GM12878 (cell line): ENCODE measurements at regions not wholly inside any gene's neighbourhood (a gene's known extent, or its start where the extent isn't known, plus 50 kb on each side); places are given as distances from the start of the nearest gene placed in this dataset.

Experiments
- ATAC-seq: fragments of 200-7000 bp; cut with Tn5 transposase; 3 replicates; pipeline ENCODE4 v1.9.1; 2020; ENCODE audit warnings: mild to moderate bottlenecking, moderate library complexity
- BruUV-seq: library from RNA; stranded (reverse); fragments of 400-500 nt; replicated peaks from 2 replicates; lab custom pipeline; 2021; lab: Mats Ljungman, UMichigan
- CTCF ChIA-PET: fragments of 300-600 bp; sonication (Branson Sonifier 250); formaldehyde crosslinking; extraction: SDS; loops from one replicate; lab custom pipeline; 2021; ENCODE audit warnings: inconsistent platforms; lab: Yijun Ruan, JAX
- POLR2A ChIA-PET: fragments of 350-600 bp; formaldehyde crosslinking; extraction: SDS; loops from one replicate; lab custom pipeline; 2021; ENCODE audit warnings: inconsistent platforms; lab: Charles Lee
- RAD21 ChIA-PET: fragments of 300-600 bp; sonication (Branson Sonifier 250); formaldehyde crosslinking; loops from one replicate; lab custom pipeline; 2023; ENCODE audit warnings: antibody characterized with exemption; ENCODE audit not compliant: unreplicated experiment; lab: Charles Lee
- SMC1A ChIA-PET: fragments of 300-600 bp; sonication (Branson Sonifier 250); formaldehyde crosslinking; loops from one replicate; lab custom pipeline; 2023; ENCODE audit not compliant: unreplicated experiment, uncharacterized antibody; lab: Charles Lee
- DNase-seq: peaks from one replicate; pipeline ENCODE4 v3.0.0-alpha.2; 2011; ENCODE audit warnings: low read depth, low spot score
- FAIRE-seq: peaks from 3 replicates; lab custom pipeline; 2011; peaks lifted over from hg19 to GRCh38; lab: Jason Lieb, UNC
- H2AFZ ChIP-seq: 2 replicates; pipeline ENCODE4 v1.6.0; 2011; ENCODE audit warnings: low read depth, low read length, control low read depth; ENCODE audit not compliant: control insufficient read depth
- H3K27ac ChIP-seq: 2 replicates; pipeline ENCODE4 v1.5.1; 2011; ENCODE audit warnings: control low read depth; ENCODE audit not compliant: control insufficient read depth, insufficient read depth
- H3K27me3 ChIP-seq, 2 experiments: replicated peaks in 1 of 2; 2 replicates each; pipeline versions ENCODE4 v1.6.0 to v1.6.1; 2011; ENCODE audit warnings: low read length in 1 of 2; ENCODE audit not compliant: control insufficient read depth in 2 of 2, insufficient read depth in 2 of 2
- H3K36me3 ChIP-seq, 2 experiments: 2 replicates each; pipeline ENCODE4 v1.5.1; 2011; ENCODE audit warnings: low read length in 1 of 2; ENCODE audit not compliant: control insufficient read depth in 2 of 2, insufficient read depth in 2 of 2
- H3K4me1 ChIP-seq: 2 replicates; pipeline ENCODE4 v1.6.1; 2011; ENCODE audit warnings: mild to moderate bottlenecking, low read length, moderate library complexity, mixed read lengths; ENCODE audit not compliant: control insufficient read depth, insufficient read depth
- H3K4me2 ChIP-seq: 2 replicates; pipeline ENCODE4 v1.6.0; 2011; ENCODE audit warnings: control low read depth; ENCODE audit not compliant: control insufficient read depth, insufficient read depth
- H3K4me3 ChIP-seq: fragments of 200-600 bp; sonication (generic); 2 replicates; pipeline ENCODE4 v1.5.1; 2016
- H3K79me2 ChIP-seq: 2 replicates; pipeline ENCODE4 v1.6.0; 2011; ENCODE audit warnings: low read length; ENCODE audit not compliant: control insufficient read depth, insufficient read depth
- H3K9ac ChIP-seq: 2 replicates; pipeline ENCODE4 v1.8.0; 2011; ENCODE audit warnings: low read length, control low read depth, mixed read lengths; ENCODE audit not compliant: control insufficient read depth, insufficient read depth
- H3K9me3 ChIP-seq: replicated peaks from 3 replicates; pipeline ENCODE4 v1.5.1; 2011; ENCODE audit warnings: mild to moderate bottlenecking, low read length; ENCODE audit not compliant: control insufficient read depth, insufficient read depth
- H4K20me1 ChIP-seq: 2 replicates; pipeline ENCODE4 v1.6.0; 2011; ENCODE audit not compliant: control insufficient read depth, insufficient read depth
- ATF2 ChIP-seq: IDR thresholded peaks from 2 replicates; pipeline ENCODE4 v1.6.1; 2012; ENCODE audit warnings: low read length, inconsistent platforms
- BACH1 ChIP-seq: fragments of 450-650 bp; IDR thresholded peaks from 2 replicates; pipeline ENCODE4 v1.6.1; 2017; ENCODE audit warnings: mild to moderate bottlenecking, borderline replicate concordance
- CBX5 ChIP-seq: sonication (generic); IDR thresholded peaks from 2 replicates; pipeline ENCODE4 v1.6.1; 2016; ENCODE audit warnings: low read depth, moderate library complexity, mild to moderate bottlenecking, inconsistent platforms
- CEBPB ChIP-seq, 2 experiments: fragments of 150-350 bp in 1 of 2; IDR thresholded peaks; 2 replicates each; pipeline ENCODE4 v1.6.1; 2012 to 2014; ENCODE audit warnings: low read depth in 2 of 2, low read length in 2 of 2, borderline replicate concordance in 1 of 2, inconsistent platforms in 1 of 2
- CREB1 ChIP-seq: IDR thresholded peaks from 2 replicates; pipeline ENCODE4 v1.6.1; 2012; ENCODE audit warnings: low read depth, mild to moderate bottlenecking, inconsistent platforms
- HCFC1 ChIP-seq: fragments of 150-350 bp; IDR thresholded peaks from 2 replicates; pipeline ENCODE4 v1.6.1; 2014; ENCODE audit warnings: low read length
- PBX3 ChIP-seq: IDR thresholded peaks from 2 replicates; pipeline ENCODE4 v1.6.1; 2011; ENCODE audit warnings: mild to moderate bottlenecking, low read depth, low read length, moderate library complexity; ENCODE audit not compliant: insufficient replicate concordance
- POLR2A ChIP-seq: IDR thresholded peaks from 2 replicates; pipeline ENCODE4 v1.6.1; 2011; ENCODE audit warnings: low read depth, mild to moderate bottlenecking, low read length
- RAD21 ChIP-seq: IDR thresholded peaks from 2 replicates; pipeline ENCODE4 v1.6.1; 2011; ENCODE audit warnings: mild to moderate bottlenecking, low read depth, low read length, moderate library complexity; ENCODE audit not compliant: insufficient read depth
- RFX5 ChIP-seq: IDR thresholded peaks from 2 replicates; pipeline ENCODE4 v1.6.1; 2011; ENCODE audit warnings: low read depth, low read length, improper control_type of control experiment
- SP1 ChIP-seq: IDR thresholded peaks from one replicate; pipeline ENCODE4 v1.6.1; 2011; ENCODE audit warnings: low read depth, low read length
- SREBF1 ChIP-seq: IDR thresholded peaks from 2 replicates; pipeline ENCODE4 v1.6.1; 2012; ENCODE audit warnings: mild to moderate bottlenecking, low read length
- USF2 ChIP-seq: IDR thresholded peaks from 2 replicates; pipeline ENCODE4 v1.6.1; 2011; ENCODE audit warnings: low read depth, low read length, improper control_type of control experiment, borderline replicate concordance
- YBX1 ChIP-seq: fragments of 450-650 bp; IDR thresholded peaks from 2 replicates; pipeline ENCODE4 v1.6.1; 2016; ENCODE audit warnings: antibody characterized with exemption
- ZNF274 ChIP-seq: IDR thresholded peaks from one replicate; pipeline ENCODE4 v1.8.0; 2011; ENCODE audit not compliant: insufficient read length, insufficient read depth
- ZNF622 ChIP-seq: fragments of 450-650 bp; IDR thresholded peaks from 2 replicates; pipeline ENCODE4 v1.6.1; 2017; ENCODE audit warnings: mild to moderate bottlenecking, inconsistent platforms
- WGBS: methylation state at CpG from one replicate; pipeline ENCODE4 v1.1.6; 2016; ENCODE audit warnings: low lambda C conversion rate; ENCODE audit not compliant: insufficient replicate concordance, insufficient coverage; ENCODE audit errors: missing lambda C conversion rate; 5-methylcytosine and 5-hydroxymethylcytosine counted together
- in situ Hi-C: fragments of 300-500 bp; cut with MboI; formaldehyde crosslinking; loops from 9 replicates; pipeline ENCODE4 v1.14.3; 2018; ENCODE audit warnings: mixed read lengths
- intact Hi-C: fragments of 100-400 bp; cut with micrococcal nuclease; formaldehyde crosslinking; loops from one replicate; pipeline ENCODE4 v1.14.2; 2022; ENCODE audit not compliant: unreplicated experiment

GRCh38 chr10:4707221-4707620, 118.8 kb upstream of the AKR1E2 start:
- Histone ChIP-seq H3K27ac (no peak overlapping the region), H3K79me2 (no peaks in the 10 kb centered on the region), H3K9ac (no peak overlapping the region), H2AFZ (no peak overlapping the region), H3K4me3 (no peak overlapping the region), H3K9me3 (no peaks in the 10 kb centered on the region), H3K4me1 (no peaks in the 10 kb centered on the region), H3K27me3 (no peaks in the 10 kb centered on the region), H4K20me1 (no peaks in the 10 kb centered on the region), H3K36me3 (no peaks in the 10 kb centered on the region), H3K4me2 (no peak overlapping the region)
- ChIA-PET CTCF (no interaction called here), SMC1A (no interaction called here), POLR2A (no interaction called here), RAD21 (no interaction called here)
- no peak for ATAC-seq
- no peak for DNase-seq
- in situ Hi-C loops, result no loop called here
- no TSS peak for BruUV-seq
- FAIRE-seq, result no peak
- intact Hi-C loops, result no loop called here
- TF ChIP-seq ATF2 (no peak), CREB1 (no peak), POLR2A (no peak), SP1 (no peak), RFX5 (no peak), HCFC1 (no peak), YBX1 (no peak), USF2 (no peak), CBX5 (no peak), SREBF1 (no peak), PBX3 (no peak), CEBPB (IDR thresholded peaks at IDR 0.05; ENCODE audit: borderline replicate concordance in 1 of 2, low read depth in 2 of 2, low read length in 2 of 2) (no peak), ZNF274 (no peak), RAD21 (no peak), ZNF622 (no peak), BACH1 (no peak)
- 0% methylated on average over 2 of the region's 2 CpGs for WGBS
